ENCODE measurements at regions not wholly inside any gene's neighbourhood (a gene's known extent, or its start where the extent isn't known, plus 50 kb on each side); places are given as distances from the start of the nearest gene placed in this dataset.

DNA sequence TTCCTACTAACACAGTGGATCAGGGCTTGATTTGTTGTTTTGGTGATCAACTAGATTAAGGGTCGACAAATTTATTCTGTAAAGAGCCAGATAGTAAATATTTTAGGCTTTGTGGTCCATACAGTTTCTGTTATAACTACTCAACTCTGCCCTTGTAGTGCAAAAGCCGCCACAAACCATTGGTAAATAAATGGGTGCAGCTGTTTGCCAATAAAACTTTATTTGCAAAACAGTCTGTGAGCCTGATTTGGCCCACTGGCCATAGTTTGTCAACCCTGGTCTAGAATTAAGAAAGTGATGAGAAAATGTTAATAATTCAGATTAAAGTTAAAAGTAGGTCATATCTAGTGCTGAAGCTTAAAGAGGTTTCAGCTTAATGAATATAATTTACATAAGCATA, 84.0 kb upstream of the TRIM2 start:
- in situ Hi-C loops (cut with MboI; ENCODE audit: low pct_unique_long_range_greater_than_20kb, low sequenced_read_pairs, unreplicated experiment), result no loop called here
- TF ChIP-seq, protein P1, sequence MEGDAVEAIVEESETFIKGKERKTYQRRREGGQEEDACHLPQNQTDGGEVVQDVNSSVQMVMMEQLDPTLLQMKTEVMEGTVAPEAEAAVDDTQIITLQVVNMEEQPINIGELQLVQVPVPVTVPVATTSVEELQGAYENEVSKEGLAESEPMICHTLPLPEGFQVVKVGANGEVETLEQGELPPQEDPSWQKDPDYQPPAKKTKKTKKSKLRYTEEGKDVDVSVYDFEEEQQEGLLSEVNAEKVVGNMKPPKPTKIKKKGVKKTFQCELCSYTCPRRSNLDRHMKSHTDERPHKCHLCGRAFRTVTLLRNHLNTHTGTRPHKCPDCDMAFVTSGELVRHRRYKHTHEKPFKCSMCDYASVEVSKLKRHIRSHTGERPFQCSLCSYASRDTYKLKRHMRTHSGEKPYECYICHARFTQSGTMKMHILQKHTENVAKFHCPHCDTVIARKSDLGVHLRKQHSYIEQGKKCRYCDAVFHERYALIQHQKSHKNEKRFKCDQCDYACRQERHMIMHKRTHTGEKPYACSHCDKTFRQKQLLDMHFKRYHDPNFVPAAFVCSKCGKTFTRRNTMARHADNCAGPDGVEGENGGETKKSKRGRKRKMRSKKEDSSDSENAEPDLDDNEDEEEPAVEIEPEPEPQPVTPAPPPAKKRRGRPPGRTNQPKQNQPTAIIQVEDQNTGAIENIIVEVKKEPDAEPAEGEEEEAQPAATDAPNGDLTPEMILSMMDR (IDR thresholded peaks at IDR 0.05; ENCODE audit: extremely low read depth, insufficient read depth, missing control alignments), result no peak
- no peak for DNase-seq (ENCODE audit: low spot score)

DNA sequence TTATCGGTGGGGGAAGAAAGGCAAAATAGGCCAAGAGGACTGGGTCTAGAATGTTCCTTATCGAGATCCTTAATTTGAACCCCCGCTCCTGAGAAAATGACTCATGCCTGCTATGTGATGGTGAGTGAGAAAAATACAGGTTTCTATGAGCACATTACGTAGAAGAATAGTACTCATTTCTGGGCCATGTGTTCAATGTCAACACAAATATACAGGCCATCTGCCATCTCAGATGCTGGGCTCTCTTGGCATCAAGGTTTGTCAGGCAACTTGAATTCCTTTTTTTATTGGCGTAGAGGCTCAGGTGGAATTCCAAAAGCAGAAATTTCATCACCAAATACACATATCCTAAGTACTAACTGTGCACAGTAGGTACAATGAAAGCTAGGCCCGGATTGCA, 81.4 kb upstream of the TRIM2 start:
- in situ Hi-C loops (cut with MboI; ENCODE audit: low pct_unique_long_range_greater_than_20kb, low sequenced_read_pairs, unreplicated experiment), result no loop called here
- no peak for DNase-seq (ENCODE audit: low spot score)
- TF ChIP-seq, protein P1 (IDR thresholded peaks at IDR 0.05; ENCODE audit: extremely low read depth, insufficient read depth, missing control alignments), result no peak

DNA sequence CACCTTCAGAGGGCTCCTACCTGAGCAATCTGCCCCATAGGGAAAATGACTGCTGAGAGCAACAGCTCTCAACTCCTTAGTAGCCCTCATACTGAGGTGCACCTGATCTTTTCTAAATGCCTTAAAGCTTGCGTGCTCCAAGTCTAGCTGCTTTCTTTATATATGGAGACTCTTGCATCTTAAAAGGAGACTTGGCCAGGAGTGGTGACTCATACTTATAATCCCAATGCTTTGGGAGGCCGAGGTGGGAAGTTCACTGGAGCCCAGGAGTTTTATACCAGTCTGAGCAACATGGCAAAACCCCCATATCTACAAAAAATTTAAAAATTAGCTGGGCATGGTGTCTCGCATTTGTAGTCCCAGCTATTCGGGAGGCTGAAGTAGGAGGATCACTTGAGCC, 78.1 kb upstream of the TRIM2 start:
- in situ Hi-C loops (cut with MboI; ENCODE audit: low pct_unique_long_range_greater_than_20kb, low sequenced_read_pairs, unreplicated experiment), result loop anchor here (25.0 kb wide), 1 partner anchor 511 kb away; no protein-coding TSS in a partner anchor
- TF ChIP-seq, protein P1 (IDR thresholded peaks at IDR 0.05; ENCODE audit: extremely low read depth, insufficient read depth, missing control alignments), result no peak
- no peak for DNase-seq (ENCODE audit: low spot score)

DNA sequence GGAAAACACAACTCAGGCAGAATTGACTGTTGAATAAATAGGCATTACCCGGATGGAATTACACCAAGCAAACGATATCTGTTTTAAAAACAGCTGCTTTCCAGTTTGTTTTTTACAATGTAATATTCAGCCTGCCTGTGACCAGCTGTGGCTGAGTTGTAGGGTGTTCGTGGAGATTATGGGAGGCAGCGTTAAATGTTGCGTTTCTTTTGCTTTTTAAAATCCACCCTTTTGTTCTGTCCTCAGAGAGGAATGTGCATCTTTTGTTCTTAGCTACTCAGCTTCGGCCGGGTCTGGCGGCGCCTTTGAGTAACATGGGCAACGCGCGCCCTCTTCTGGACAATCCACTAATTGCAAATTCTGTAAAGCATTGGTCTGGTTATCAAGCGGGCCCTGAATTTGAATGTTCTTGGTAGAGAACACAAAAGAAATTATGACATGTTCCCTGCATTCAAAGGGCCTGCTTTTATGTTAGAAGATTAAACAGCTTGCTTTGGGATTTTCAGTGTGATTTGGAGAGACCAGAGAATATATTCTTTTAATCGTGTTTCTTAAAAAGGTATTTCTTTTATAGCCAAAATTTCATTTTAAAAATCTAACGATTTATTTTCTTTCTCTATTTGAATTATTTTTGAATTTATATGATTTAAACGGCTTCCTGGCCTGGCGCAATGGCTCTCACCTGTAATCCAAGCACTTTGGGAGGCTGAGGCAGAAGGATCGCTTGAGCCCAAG, 76.3 kb upstream of the TRIM2 start:
- in situ Hi-C loops (cut with MboI; ENCODE audit: low pct_unique_long_range_greater_than_20kb, low sequenced_read_pairs, unreplicated experiment), result loop anchor here (25.0 kb wide), 1 partner anchor 509 kb away; no protein-coding TSS in a partner anchor
- TF ChIP-seq, protein P1 (IDR thresholded peaks at IDR 0.05; ENCODE audit: extremely low read depth, insufficient read depth, missing control alignments), result peak; percentile 82
- DNase-seq (ENCODE audit: low spot score), result peak; percentile 74

DNA sequence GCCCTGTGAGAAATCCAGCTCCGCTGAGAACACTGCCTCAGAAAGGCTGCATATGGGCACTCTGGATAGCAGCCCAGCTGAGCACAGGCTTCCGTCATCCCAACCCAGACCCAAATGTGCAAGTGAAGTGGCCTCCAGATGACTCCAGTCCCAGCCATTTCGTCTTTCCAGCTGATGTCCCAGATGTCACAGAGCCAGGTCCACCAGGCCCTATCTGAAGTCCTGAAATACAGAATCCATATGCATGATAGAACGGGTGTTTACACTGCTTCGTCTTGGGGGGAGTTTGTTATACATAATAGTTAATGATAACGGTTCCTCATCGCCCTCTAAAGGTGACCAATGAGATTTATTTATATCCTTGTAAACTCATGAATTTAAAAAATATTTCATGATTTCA, 72.6 kb upstream of the TRIM2 start:
- in situ Hi-C loops (cut with MboI; ENCODE audit: low pct_unique_long_range_greater_than_20kb, low sequenced_read_pairs, unreplicated experiment), result loop anchor here (25.0 kb wide), 1 partner anchor 506 kb away; no protein-coding TSS in a partner anchor
- TF ChIP-seq, protein P1 (IDR thresholded peaks at IDR 0.05; ENCODE audit: extremely low read depth, insufficient read depth, missing control alignments), result no peak
- DNase-seq (ENCODE audit: low spot score), result no peak

DNA sequence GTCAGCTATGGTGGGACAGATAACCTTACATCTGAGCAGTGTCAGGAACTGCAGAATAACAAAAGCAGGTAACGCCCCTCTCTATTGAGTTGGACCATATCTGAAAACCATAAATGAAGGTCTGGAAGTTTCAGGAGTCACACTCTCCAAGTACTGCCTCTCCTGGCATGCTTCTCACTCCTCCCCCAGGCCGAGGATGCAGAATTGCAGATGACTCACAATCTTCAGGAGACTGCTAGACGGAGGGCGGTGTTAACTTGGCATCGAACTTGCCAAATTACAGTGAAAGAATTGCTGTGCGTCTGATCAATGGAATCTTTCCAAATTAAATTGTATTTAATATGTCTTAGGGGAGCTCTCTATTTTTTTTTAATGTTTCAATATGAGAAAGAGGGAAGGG, 67.1 kb upstream of the TRIM2 start:
- DNase-seq (ENCODE audit: low spot score), result no peak
- TF ChIP-seq, protein P1 (IDR thresholded peaks at IDR 0.05; ENCODE audit: extremely low read depth, insufficient read depth, missing control alignments), result no peak
- in situ Hi-C loops (cut with MboI; ENCODE audit: low pct_unique_long_range_greater_than_20kb, low sequenced_read_pairs, unreplicated experiment), result loop anchor here (25.0 kb wide), 1 partner anchor 500 kb away; no protein-coding TSS in a partner anchor
